ENCODE measurements at regions not wholly inside any gene's neighbourhood (a gene's known extent, or its start where the extent isn't known, plus 50 kb on each side); places are given as distances from the start of the nearest gene placed in this dataset.

DNA sequence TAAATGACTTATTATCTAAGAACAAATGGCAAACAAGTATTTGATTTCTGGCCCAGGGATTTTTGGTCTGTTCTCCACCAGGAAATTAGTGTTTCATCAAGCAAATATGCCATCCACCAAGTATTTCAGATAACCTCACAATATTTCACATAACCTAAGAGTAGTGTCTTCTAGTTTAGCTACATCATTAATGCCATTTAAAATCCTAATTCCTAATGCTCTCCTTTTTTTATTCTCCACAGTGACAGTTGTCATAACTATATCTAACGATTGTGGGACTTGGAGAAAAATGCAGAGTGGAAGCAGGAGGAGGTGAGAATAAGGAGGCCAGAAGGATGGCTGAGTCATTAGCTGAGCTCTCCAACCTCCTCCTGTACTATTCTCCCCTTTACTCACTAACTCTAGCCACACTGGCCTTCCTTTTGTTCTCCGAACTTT, 58.5 kb upstream of the CTLA4 start:
- Histone ChIP-seq H3K27me3 (no peaks in the 10 kb centered on the region), H3K4me1 (peaks cover 0 to 27% (median 17%) of the 10 kb centered on the region in 4 donors), H3K4me3 (no peak overlapping the region), H3K36me3 (no peaks in the 10 kb centered on the region), H3K9me3 (no peaks in the 10 kb centered on the region), H3K27ac (no peak overlapping the region)
- TF ChIP-seq, protein P1, sequence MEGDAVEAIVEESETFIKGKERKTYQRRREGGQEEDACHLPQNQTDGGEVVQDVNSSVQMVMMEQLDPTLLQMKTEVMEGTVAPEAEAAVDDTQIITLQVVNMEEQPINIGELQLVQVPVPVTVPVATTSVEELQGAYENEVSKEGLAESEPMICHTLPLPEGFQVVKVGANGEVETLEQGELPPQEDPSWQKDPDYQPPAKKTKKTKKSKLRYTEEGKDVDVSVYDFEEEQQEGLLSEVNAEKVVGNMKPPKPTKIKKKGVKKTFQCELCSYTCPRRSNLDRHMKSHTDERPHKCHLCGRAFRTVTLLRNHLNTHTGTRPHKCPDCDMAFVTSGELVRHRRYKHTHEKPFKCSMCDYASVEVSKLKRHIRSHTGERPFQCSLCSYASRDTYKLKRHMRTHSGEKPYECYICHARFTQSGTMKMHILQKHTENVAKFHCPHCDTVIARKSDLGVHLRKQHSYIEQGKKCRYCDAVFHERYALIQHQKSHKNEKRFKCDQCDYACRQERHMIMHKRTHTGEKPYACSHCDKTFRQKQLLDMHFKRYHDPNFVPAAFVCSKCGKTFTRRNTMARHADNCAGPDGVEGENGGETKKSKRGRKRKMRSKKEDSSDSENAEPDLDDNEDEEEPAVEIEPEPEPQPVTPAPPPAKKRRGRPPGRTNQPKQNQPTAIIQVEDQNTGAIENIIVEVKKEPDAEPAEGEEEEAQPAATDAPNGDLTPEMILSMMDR (IDR thresholded peaks at IDR 0.05) = no peak
- no peak for DNase-seq
- intact Hi-C loops (cut with DNase I; ENCODE audit: low total_unique reads) = no loop called here

DNA sequence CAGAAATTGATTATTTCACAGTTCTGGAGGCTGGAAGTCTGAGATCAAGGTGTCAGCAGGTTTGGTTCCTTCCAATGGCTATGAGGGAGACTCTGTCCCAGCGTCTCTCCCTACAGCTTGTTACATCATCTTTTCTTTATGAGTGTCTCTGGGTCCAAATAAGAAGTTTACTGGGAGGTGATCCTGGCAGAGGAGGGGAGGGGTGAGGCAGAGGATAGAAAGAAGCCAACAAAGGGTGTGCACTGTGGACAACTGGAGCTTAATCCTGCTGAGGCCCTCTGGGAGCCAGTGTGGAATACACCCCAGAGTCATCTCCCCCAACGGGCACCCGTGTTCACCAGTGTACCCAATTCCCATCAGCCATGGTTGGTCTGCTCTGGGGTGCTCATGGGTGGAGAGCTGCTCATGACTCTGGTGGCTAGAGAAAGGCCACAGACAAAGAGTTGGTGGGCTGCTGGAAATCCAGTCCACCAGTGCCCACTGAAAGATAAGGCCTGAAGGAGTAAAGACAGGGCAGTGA, 57.5 kb upstream of the CTLA4 start:
- Histone ChIP-seq H3K36me3 (no peaks in the 10 kb centered on the region), H3K27ac (no peak overlapping the region), H3K4me3 (no peak overlapping the region), H3K27me3 (no peaks in the 10 kb centered on the region), H3K9me3 (no peaks in the 10 kb centered on the region), H3K4me1 (peaks cover 0 to 24% (median 19%) of the 10 kb centered on the region in 4 donors)
- intact Hi-C loops (cut with DNase I; ENCODE audit: low total_unique reads) = loop anchor here (10.0 kb wide), 1 partner anchor 155 kb away; no protein-coding TSS in a partner anchor
- no peak for DNase-seq
- TF ChIP-seq, protein P1 (IDR thresholded peaks at IDR 0.05) = no peak

DNA sequence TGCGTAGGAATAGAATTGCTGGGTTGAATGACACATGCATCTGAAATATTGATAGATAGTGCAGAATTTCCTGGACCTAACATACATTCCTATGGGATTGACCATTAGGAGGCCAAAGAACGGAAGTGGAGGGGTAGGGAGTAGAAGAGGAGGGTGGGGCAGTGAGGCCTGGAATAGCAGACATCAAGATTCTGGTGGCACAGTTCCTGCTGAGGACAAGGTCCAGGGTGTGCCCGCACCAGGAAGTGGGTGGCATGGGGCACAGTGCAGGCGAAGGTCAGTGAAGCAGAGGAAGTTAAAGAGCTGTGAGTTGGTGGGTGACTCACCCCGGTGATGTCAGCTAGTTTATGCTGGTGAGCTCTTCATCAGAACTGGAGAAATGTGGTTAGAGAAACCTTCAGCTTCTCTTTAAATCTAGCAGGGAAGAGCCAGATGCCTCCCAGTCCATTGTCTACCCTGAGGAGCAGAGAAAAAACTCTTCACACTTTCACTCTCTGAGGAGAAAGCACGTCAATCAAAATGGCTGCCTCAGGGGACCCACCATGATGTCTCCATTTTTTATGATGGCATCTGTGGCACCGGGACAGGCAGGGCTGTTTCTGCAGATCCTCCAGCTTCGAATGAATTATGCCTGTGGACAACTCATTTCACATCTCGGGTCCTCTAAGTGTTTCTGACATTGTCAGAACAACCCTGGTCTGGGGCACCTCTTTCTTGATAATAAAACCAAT, 55.9 kb upstream of the CTLA4 start:
- peak overlapping the region; percentile 44 to 45 for H3K27ac ChIP-seq
- TF ChIP-seq, protein P1 (IDR thresholded peaks at IDR 0.05) = no peak
- intact Hi-C loops (cut with DNase I; ENCODE audit: low total_unique reads) = loop anchor here (10.0 kb wide), 1 partner anchor 157 kb away; no protein-coding TSS in a partner anchor
- H3K36me3 ChIP-seq = no peaks in the 10 kb centered on the region
- no peak overlapping the region for H3K4me3 ChIP-seq
- no peaks in the 10 kb centered on the region for H3K9me3 ChIP-seq
- H3K4me1 ChIP-seq = peaks cover 0 to 37% (median 25%) of the 10 kb centered on the region in 4 donors
- peak; percentile 78 to 85 for DNase-seq
- H3K27me3 ChIP-seq = no peaks in the 10 kb centered on the region

DNA sequence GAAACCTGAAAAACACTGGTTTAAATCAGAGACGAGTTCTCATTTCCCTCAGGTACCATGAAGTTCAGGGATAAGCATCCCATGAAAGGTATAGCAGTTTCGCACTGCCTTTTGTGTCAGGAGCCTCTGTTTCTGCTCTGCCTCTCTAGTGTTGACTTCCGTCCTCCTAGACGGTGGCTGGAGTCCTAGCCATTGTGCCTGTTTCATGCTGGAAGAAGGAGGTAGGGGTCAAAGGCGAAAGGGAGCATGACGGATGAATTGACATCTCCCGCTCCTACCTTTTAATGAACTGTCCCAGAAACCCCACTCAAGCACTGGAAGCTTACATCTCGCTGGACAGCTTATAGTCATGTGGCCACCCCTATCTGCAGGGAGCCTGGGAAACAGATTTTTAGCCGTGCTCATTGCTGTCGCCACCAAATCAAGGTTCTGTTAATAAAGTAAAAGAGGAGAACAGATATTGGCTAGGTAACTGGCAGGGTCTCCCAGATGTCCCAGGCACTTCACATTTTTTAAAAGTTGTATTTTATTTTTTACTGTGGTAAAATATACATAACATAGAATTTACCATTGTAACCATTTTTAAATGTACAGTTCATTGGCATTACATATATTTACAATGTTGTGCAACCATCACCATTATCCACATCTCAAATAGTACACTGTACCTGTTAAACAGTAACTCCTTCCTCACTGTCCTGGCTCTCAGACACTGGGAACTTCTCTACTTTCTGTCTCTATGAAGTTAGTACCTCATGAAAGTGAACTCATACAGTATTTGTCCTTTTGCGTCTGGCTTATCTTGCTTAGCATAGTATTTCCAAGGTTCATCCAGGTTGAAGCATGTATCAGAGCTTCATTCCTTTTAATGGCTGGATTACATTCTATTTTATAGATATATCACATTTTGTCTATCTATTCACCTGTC, 55.0 kb upstream of the CTLA4 start:
- Histone ChIP-seq H3K4me3 (no peak overlapping the region), H3K27ac (peak overlapping the region; percentile 44 to 45), H3K36me3 (no peaks in the 10 kb centered on the region), H3K9me3 (no peaks in the 10 kb centered on the region), H3K4me1 (peaks cover 0 to 37% (median 25%) of the 10 kb centered on the region in 4 donors), H3K27me3 (no peaks in the 10 kb centered on the region)
- TF ChIP-seq, protein P1 (IDR thresholded peaks at IDR 0.05) = no peak
- intact Hi-C loops (cut with DNase I; ENCODE audit: low total_unique reads) = loop anchor here (10.0 kb wide), 1 partner anchor 158 kb away; no protein-coding TSS in a partner anchor
- no peak for DNase-seq

DNA sequence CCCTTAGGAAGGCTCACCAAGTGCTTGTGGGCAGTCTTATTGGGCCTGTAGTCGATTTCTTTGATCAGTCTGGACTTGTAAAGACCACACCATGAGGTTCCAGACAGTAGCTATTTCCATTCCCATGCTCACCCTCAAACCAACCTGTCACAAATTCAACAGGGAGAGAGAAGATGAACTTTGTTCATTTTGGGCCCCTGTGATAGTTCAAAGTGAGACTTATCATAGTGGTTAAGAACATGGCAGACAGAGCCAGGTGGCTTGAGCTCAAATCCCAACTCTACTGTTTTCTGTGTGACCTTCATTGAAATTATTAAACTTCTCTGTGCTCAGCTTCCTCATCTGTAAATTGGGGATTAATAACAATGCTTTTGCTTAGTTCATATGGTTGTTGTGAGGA, 53.9 kb upstream of the CTLA4 start:
- TF ChIP-seq, protein P1 (IDR thresholded peaks at IDR 0.05) = no peak
- Histone ChIP-seq H3K27me3 (no peaks in the 10 kb centered on the region), H3K4me3 (no peak overlapping the region), H3K9me3 (no peaks in the 10 kb centered on the region), H3K27ac (no peak overlapping the region), H3K36me3 (no peaks in the 10 kb centered on the region), H3K4me1 (peaks cover 0 to 29% (median 22%) of the 10 kb centered on the region in 4 donors)
- DNase-seq = no peak
- intact Hi-C loops (cut with DNase I; ENCODE audit: low total_unique reads) = loop anchor here (10.0 kb wide), 1 partner anchor 159 kb away; no protein-coding TSS in a partner anchor
